ENCODE measurements at regions not wholly inside any gene's neighbourhood (a gene's known extent, or its start where the extent isn't known, plus 50 kb on each side); places are given as distances from the start of the nearest gene placed in this dataset.
"Not testable (repeated sequence)": the region's sequence is repeated elsewhere in the genome, so short reads cannot be mapped to it uniquely, and the experiment has no call there.

GRCh38 chr10:84613336-84614021 is 285.1 kb downstream of the CCSER2 start:
- intact Hi-C loops (cut with DNase I): loop anchor here (2.0 kb wide), 1 partner anchor 129 kb away; no protein-coding TSS in a partner anchor
- ATAC-seq: peak; percentile 86
- DNase-seq (ENCODE audit: missing footprints): no peak

- intact Hi-C loops (cut with DNase I): no loop called here
- ATAC-seq (no peak), DNase-seq (ENCODE audit: missing footprints) (no peak)
Measured at GRCh38 chr10:84626397-84627087, 298.2 kb downstream of the CCSER2 start.

GRCh38 chr10:84632866-84633265 is 304.5 kb downstream of the CCSER2 start:
- intact Hi-C loops (cut with DNase I): no loop called here
- DNase-seq (ENCODE audit: missing footprints): no peak
- ATAC-seq: no peak

DNA sequence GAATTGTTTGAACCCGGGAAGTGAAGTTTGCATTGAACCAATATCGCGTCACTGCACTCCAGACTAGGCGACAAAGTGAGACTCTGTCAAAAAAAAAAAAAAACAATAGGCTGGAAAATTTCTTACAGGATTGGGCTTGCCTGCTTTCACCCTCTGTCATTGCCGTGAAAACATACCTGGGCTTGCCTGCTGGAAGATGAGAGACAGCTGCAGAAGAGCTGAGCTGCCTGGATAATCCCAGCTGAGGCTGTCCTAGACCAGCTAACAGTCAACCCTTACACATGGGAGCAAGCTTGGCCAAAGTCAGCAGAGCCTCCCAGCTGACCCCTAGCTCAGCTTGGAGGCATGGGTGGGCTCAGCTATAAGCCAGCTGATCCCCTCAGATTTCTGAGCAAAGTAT is 306.2 kb downstream of the CCSER2 start:
- intact Hi-C loops (cut with DNase I): no loop called here
- DNase-seq (ENCODE audit: missing footprints): no peak
- no peak for ATAC-seq

- ATAC-seq; DNase-seq (ENCODE audit: missing footprints); intact Hi-C loops (cut with DNase I): not testable (repeated sequence)
Measured at GRCh38 chr10:84650628-84651027, 322.2 kb downstream of the CCSER2 start.

DNA sequence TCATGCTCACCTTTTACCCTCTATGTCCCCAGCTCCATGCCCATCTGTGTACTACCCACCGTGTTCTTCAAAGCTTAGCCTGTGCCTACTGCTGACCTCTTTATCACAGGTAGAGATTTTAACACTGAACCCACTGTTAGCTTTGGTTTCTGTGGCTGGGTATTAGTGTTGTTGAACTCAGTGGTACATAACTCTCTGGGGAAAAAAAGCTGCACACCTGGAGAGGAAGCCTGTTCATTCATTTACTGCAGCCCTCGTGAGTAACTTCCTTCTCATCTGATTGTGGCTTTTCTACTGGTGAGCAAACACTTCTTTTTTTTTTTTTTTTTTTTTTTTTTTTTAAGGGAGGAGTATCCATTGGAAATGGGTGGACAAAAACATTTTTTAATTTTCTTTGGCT is 326.3 kb downstream of the CCSER2 start:
- no peak for ATAC-seq
- intact Hi-C loops (cut with DNase I): no loop called here
- no peak for DNase-seq (ENCODE audit: missing footprints)

DNA sequence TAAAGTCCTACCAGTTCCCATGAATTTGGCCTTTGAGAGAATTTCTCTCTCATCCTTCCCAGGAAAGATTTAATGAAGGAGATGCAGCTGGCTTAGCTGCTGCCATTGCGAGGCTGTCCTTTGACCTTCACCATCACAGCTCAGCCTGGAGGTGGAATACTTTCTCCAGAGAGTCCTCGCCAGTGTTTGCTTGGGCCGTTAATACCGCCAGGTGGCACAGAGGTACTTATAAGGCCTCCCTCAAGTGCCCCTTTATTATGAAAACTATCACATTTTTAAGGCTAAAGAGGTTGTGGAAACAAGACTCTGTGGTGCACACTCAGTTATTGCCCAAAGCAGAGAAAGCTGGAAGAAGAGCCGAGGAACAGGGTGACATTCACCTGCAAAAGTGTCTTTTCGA is 330.6 kb downstream of the CCSER2 start:
- intact Hi-C loops (cut with DNase I): no loop called here
- ATAC-seq (no peak), DNase-seq (ENCODE audit: missing footprints) (no peak)

- intact Hi-C loops (cut with DNase I): no loop called here
- no peak for ATAC-seq
- no peak for DNase-seq (ENCODE audit: missing footprints)
Measured at GRCh38 chr10:84659497-84660439, 331.4 kb downstream of the CCSER2 start.

- DNase-seq (ENCODE audit: missing footprints): no peak
- ATAC-seq: no peak
- intact Hi-C loops (cut with DNase I): no loop called here
Measured at GRCh38 chr10:84660450-84661159, 332.2 kb downstream of the CCSER2 start.

DNA sequence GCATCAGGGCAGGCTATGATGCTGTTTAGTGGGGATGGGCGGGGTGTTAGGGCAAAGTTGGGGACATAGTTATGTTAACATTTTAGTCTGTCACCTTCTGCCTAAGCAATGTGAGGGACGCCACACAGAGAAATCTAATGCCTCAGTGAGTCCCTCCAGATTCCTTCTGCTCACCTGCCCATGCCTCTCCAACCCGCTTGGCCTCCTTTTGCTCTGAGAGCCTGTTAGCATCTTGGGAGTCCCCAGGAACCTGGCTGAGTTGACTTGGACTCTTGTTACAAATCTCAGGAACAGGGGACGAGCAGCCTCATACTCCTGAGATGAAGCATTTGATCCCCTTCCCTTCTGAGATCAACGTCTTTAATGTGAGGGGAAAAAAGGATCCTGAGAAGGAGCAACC is 336.8 kb downstream of the CCSER2 start:
- ATAC-seq (no peak), DNase-seq (ENCODE audit: missing footprints) (no peak)
- intact Hi-C loops (cut with DNase I): no loop called here

GRCh38 chr10:84665883-84666463 is 337.6 kb downstream of the CCSER2 start:
- DNase-seq (ENCODE audit: missing footprints) (no peak), ATAC-seq (no peak)
- intact Hi-C loops (cut with DNase I): no loop called here

DNA sequence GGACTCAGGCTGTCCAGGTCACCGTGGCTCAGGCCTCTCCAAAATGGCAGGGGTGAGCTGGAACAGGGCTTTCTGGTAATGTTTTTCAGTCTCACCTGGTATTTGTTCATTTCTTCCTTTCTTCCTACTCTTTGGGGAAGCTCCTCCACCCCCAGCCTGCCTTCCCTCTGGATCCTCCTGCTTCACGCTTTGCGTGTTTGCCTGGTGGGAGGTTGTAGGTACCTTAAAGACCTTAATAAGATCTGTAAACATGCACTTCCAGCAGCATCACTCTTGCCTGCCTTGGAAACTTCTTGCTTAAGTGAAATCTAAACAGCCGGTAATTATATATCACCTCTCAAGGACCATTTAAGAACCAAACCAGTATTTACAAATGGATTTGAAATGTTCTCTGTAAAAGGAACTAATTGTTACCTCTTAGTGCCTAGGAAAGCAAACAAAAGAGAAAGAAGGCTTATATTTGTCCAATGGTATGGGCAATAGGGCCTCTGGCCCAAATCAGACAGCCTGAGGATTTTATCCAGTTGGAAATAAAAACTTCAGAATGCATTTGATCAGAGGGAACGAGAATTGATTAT is 339.9 kb downstream of the CCSER2 start:
- DNase-seq (ENCODE audit: missing footprints) (no peak), ATAC-seq (no peak)
- intact Hi-C loops (cut with DNase I): no loop called here

DNA sequence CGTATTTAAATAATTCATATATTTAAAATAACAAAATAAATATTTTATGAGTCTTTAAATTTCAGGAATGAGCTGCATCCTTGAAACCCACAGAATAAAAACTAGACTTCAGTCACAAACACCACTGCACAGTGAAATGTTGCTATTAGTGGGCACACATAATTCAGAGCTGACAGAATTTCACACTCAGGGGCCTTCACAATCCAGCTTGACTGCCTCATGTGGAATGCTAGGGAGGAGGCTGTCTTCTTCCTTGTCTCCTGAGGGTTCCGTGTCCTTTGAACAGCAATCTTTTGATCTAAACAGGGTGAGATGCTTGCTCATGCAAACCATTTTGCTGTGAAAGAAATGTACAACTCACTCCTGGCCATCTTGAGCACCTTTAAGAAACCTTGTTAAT is 346.7 kb downstream of the CCSER2 start:
- DNase-seq (ENCODE audit: missing footprints) (no peak), ATAC-seq (no peak)
- intact Hi-C loops (cut with DNase I): no loop called here

GRCh38 chr10:84676536-84676935 is 348.1 kb downstream of the CCSER2 start:
- ATAC-seq (no peak), DNase-seq (ENCODE audit: missing footprints) (no peak)
- intact Hi-C loops (cut with DNase I): no loop called here

- intact Hi-C loops (cut with DNase I): no loop called here
- DNase-seq (ENCODE audit: missing footprints) (no peak), ATAC-seq (no peak)
Measured at GRCh38 chr10:84681781-84682180, 353.4 kb downstream of the CCSER2 start.

GRCh38 chr10:84683550-84683949 is 355.2 kb downstream of the CCSER2 start:
- DNase-seq (ENCODE audit: missing footprints): no peak
- intact Hi-C loops (cut with DNase I): no loop called here
- ATAC-seq: no peak

GRCh38 chr10:84683980-84684740 is 355.8 kb downstream of the CCSER2 start:
- intact Hi-C loops (cut with DNase I): no loop called here
- ATAC-seq: no peak
- DNase-seq (ENCODE audit: missing footprints): no peak
